HuH-7 (cell line): ENCODE measurements at regions not wholly inside any gene's neighbourhood (a gene's known extent, or its start where the extent isn't known, plus 50 kb on each side); places are given as distances from the start of the nearest gene placed in this dataset.
"Not testable (repeated sequence)": the region's sequence is repeated elsewhere in the genome, so short reads cannot be mapped to it uniquely, and the experiment has no call there.

ENCODE experiments used
- DNase-seq: peaks from one replicate; pipeline ENCODE4 v3.0.0; 2011; ENCODE audit warnings: low spot score

DNA sequence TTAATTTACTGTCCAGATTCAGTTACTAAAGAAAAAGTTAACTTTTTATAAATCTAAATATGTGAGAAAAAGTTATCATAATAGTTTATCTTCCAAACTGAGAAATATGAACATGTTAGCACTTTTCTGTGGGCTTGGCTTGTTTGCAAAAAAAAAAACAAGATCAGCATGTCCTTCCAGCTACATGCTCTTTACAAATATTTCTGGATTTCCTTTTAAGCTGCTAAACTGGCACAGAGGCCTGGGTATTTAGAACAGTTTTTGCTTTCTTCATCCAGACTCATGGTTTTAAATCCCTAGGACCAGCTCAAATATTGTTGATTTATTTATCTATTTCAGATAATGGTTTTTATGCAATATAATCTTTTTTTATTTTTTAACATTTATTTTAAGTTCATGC lies 1444.5 kb upstream of the FLRT2 start:
- DNase-seq = no peak

DNA sequence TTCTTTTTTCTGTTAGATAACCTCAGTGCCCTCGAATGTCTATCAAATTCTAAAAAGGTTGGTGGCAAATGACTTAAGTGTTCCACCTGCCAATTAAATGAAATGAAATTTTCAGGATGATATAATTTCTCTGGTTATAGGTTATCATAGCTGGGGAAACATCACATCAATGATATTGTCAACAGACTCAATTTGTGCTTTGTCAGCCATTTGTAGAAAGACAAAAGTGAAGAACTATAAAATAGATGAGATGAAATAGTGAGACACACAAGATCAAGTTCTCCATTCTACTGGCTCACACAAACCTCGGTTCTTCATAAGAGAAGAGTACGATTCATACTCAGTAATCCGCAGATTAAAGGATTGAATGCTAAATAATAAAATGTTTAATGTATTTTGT lies 1443.2 kb upstream of the FLRT2 start:
- DNase-seq = no peak

DNA sequence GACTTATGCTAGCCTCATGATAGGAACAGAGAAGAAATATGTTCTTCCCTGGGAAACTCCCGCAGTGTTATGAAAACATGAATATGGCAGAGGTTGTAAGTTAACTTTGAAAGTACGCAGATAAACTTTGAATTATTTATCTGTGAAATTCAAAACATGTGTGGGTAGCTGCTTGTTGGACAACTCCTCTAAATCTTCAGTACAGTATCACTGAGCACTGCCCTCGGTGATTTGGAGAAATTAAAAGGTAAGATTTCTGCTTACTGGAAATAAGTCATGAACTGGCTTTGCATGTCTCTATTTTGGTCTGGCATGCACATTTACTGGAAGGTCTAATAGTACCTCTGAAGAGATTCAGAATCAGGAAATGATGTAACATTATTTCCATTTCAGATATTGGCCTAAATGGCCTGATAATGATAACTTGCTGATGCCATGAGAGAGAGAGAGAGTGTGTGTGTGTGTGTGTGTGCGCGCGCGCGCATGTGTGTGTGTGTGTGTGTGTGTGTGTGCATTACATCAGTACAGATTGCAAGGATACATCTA lies 1441.9 kb upstream of the FLRT2 start:
- DNase-seq = no peak

DNA sequence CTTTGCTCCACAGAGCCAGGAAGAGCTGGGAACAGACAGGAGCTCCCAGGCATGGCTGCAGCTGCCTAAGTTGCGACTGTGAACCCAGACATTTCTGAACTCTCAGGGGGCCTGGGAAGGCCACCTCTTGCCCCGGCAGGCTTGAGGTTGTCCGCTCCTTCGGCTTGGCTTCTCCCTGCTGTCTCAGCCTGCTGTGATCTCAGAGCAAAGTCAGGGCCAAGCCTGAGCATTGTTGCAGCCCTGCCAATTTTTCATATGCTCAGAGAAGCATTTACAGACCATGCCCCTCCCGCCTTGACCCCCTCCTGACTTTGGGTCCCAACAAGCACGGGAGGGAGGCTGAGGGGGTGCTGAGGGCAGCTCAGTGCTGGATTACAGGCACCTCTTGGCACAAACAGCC lies 1439.1 kb upstream of the FLRT2 start:
- no peak for DNase-seq

DNA sequence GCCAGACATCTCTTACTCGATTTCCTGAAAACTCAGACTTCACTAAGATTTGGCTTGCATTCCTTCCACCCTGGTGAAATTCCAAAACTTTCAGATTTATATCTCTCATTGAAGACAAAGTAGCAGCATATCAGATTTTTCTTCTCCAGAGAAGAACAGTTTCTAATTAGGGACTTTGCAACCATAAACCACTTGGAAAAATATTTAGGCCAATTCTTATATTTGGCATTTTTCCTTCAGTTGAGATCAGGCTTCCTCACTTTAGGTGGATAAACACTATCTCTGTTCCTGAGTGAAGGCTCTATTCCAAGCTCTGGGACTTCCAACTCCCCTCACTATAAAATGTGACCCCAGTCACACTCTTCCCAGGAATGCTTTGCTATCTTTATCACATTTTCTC lies 1434.3 kb upstream of the FLRT2 start:
- DNase-seq = no peak

DNA sequence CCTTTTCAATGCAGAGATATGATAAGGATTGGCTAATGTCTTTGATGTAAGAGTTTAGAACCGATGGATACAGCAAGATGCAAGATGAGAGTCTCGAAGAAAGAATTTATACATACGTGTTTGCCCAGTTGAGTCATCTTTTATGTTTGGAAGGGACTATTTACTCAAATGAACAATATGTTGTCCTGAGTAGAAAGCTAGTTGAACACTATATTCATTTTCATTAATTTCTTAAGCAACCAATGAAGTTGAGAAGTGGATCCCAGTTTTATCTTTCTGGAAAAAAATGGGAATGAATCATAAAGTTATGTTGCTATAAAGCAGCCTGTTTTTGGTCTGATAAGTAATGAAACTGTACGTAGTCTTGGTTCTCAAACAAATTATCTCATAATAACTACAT lies 1431.7 kb upstream of the FLRT2 start:
- DNase-seq = no peak

DNA sequence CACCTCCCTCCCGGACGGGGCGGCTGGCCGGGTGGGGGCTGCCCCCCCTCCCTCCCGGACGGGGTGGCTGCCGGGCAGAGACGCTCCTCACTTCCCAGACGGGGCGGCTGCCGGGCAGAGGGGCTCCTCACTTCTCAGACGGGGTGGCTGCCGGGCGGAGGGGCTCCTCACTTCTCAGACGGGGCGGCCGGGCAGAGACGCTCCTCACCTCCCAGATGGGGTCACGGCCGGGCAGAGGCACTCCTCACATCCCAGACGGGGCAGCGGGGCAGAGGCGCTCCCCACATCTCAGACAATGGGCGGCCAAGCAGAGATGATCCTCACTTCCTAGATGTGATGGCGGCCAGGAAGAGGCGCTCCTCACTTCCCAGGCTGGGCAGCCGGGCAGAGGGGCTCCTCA lies 1430.4 kb upstream of the FLRT2 start:
- DNase-seq = not testable (repeated sequence)

DNA sequence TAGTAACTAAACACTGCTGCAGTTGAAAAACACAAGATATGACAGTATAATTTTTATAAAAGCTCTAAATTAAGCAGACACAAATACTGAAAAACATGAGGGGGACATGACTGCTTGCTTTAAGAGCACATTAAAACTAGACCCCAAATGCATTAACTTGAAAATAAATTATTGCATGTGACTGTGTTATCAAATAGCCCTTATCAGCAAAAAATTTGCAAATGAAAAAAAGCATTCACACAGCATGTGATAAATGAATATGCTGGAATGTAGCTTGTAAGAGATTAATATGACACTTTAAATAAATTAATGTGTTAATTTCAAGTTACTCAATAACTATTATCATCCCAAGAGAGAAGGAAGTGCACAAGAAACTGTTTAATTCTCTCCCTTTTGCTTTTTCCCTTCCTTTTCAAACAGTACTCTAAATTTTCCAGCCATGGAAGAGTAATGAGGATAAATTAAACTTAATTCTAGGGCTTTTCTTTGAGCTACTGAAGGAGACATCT lies 1422.1 kb upstream of the FLRT2 start:
- DNase-seq = no peak

DNA sequence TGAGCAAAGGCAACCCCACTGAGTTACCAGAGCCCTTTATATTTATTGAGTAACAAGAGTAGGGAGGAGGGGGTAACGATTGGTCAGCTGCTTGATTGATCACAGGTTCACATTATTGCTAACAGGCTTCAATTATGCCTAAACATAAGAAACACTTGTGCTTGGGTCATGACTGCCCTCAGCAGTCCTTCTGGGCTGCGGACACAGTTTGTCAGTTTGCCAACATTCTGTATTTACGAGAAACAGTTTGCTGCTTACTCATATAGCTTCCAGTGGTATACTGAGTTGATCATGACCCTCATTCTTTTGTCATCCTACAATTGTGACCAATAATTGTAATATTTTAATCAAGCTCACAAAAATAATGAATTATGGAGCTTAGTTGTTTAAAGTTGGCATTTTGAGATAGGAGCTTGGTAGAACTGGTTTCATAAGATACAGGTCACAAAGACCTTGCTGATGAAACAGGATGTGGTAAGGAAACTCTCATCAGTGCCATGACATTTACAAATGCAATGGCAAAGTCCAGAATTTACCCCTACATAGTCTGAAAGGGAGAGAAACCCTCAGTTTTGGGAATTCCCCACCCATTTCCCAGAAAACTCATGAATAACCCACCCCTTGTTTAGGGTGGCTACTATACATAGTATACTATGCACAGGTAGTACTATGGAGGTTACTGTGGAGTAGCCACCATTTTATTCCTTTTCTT lies 1421.0 kb upstream of the FLRT2 start:
- DNase-seq = no peak

DNA sequence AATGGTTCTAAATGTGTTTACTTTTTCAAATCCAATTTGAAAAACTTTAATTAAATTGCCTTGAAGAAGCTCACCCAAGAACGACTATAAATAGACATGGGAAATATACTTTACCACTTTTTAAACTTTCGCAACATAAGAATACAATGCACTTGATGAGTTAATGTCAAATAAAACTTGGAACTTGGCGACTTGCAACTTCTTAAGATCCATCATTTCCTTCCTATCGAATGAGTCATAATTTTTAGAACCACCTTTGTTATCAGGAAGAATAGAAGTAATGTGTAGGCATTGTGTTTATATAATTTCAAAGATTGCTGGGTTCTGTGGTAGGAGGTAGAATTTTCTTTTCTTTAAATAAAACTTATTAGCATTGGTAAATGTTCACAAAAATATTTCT lies 1417.4 kb upstream of the FLRT2 start:
- no peak for DNase-seq

DNA sequence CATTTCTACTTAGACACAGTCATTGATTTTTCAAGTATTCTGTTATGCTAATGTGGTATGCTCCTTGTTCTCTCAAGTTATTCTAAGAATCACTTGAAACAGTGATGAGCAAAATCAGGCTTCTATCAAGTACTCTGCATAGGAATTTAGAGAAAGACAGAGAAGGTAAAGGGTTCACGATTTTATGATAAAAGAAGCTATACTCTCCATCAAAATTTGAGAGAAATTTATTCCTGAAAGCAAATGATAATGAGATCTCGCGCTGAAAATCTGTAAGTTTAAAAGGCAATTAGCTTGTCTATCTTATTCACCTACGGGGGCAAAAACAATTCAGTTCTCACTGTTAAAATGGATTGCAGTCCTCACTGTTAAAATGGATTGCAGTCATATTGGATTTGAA lies 1404.3 kb upstream of the FLRT2 start:
- no peak for DNase-seq

DNA sequence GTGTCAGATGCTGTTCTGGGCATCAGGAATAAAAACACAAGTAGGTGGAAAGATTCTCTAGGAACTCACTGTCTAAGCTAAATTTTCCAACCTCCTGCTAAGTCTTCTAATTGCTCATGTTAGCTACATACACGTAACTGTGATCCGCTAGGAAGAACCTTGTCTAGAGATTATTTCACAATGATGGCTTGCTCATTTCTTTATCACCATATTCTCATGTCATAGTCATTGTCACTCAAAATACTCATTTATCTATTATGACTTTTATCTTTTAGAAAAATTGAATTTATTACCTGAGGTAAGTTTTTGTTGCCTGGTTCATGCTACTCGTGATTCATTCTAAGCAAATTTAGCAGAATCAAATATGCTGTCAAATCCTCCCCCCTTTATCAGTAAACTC lies 1402.4 kb upstream of the FLRT2 start:
- DNase-seq = no peak

DNA sequence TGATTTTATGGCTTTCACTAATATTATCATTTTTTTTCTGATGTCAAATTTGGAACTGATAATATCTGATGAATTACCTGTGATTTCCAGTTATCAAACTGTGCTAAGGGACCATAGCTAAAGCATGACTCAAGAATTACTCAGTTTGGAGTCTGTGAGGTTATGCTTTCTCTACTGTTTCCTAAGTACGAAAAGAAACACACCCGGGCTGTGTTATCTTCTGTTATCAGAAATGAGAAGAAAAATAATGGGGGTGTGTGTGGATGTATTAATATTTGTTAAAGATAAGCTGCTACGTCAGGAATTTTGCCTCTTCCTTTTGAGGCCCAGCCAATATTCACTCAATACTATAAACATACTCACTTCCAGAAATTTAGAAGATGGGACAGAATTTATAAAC lies 1401.9 kb upstream of the FLRT2 start:
- no peak for DNase-seq

DNA sequence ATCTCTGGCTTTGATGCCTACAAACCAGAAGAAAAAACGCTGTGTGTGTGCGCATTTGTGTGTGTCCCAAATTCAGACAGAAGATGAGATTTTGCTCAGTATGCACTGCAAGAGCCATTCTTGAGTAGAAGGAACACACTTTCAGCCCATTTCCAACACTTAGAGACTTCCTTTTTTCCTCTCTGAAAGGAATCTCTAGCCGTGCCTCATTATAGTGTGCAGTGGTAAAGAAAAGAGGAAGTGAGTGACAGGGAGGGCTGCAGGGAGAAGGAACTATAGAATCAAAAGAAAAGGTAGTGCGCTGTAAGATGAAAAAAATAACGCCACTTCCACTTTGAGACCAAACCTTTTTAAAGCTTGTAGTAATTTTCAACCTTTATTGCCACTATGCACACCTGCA lies 1400.9 kb upstream of the FLRT2 start:
- no peak for DNase-seq

DNA sequence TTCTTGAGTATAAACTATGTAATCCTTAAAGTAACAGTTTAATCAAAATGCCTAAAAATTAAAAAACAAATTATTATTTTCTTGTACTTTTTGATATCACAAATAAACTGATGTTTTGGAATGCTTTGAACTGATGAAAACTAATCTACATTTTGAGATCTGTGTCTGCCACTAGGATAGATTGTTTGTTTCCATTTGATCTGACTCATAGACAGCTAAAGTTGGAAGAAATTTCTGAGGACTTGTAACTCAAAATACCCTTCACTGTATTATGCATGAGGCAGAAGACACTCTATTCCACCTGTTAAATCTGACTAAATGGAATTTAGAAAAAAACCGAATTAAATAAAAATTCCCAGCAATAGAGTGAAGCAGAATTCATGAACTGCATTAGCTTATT lies 1400.0 kb upstream of the FLRT2 start:
- DNase-seq = no peak

DNA sequence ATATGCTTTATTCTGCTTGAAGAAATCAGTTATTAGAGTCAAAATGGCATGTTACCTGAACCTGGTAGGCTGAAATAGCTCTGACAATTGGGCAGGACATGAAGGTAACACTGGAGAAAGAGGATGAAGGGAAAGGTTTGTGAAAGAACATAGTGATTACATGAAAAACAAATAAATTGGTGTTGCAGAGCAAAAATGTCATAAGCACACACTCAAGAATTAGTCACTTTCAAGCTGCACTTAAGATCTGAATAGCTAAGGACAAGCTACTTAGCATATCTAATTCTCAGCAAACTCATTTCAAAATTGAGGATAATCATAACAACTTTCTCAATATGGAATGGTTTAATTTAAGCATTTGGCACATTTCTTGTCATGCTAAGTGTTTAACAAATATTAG lies 1398.0 kb upstream of the FLRT2 start:
- DNase-seq = no peak

DNA sequence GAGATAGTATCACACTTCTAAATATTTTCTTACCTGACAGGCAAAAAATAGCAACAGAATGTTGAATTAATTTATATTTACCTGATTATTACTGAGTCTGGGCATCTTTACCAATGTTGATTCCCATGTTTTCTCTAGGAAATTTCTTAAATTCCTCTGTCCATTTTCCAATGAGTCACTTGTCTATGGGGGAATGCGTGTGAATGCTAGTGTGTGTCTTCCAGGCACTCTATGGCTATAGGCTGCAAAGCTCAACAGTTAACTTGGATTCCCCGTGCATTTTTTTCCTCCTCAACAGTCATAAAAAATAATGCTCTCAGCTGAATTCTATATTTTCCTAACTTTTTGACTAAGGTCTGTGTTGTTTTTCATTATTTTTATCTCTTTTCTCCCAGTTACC lies 1385.8 kb upstream of the FLRT2 start:
- DNase-seq = no peak

DNA sequence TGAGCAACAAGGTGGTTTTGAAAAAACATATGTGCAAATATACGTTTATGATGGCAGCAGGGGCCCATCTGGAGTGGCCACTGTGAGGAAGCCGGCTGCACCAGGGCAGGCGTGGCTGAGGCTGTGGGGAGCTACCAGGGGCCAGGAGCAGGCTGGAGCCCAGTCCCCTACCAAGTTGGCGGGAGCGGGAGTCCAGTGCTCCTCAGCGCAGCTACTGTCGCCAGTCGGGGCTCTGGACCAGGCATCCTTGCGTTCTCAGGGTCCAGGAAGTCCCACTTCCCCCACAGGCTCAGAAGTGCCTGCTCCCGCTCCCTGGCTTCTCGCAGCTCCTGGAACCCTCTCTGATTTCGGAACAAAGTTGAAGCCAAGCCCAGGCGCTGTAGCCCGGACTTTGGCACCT lies 1377.5 kb upstream of the FLRT2 start:
- DNase-seq = no peak

DNA sequence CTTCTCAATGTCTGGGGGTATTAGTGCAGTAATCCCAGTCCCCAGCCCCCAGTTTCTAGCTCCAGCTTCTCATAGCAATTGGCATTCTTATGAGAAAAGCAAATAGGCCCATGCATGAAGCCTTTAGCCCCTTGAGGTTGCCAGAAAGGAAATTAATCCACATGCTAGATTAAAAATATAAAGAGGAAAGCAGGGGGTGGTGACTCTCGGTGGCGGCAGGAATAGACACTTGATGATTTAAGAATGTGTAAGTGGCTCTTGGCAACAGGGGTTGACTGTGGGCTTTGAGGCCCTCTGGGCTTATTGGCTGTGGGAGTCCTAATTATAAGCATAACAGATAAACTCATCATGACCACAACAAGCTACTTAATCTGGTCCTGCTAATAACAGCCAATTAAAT lies 1367.3 kb upstream of the FLRT2 start:
- no peak for DNase-seq

DNA sequence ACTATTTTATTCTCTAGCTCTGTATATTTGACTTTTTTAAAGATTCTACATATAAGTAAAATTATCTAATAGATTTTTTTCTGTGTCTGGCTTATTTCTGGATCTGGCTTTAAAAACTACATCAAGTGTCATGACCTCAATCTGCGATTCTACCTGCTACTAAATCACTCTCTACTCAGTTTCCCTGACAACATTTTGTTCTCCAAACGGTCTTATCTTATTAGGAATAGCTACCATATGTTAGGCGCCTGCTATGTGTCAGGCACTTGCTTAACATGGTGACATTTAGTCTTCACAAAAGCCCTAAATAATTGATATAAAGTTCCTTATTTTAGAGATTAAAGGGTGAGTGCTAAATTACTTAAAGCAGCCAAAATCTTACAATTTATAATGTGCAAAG lies 1362.9 kb upstream of the FLRT2 start:
- DNase-seq = no peak

DNA sequence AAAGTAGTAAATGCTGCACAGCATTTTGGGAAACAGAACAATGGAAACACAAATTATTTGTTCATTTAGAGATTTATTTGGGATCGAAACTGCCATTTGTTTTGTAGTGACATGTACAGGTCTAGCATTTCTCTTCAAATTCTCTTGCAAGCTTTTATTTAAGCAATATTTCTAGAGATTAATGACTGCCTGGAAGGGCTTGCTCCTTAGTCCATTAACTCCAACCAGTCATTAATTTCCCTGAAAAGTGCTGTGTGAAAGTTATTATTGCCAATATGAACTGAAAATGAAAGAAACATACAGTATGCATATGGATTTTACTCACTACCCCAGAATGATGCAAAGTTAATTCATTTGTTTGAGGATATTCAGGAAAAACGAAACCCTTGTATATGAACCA lies 1349.6 kb upstream of the FLRT2 start:
- no peak for DNase-seq

DNA sequence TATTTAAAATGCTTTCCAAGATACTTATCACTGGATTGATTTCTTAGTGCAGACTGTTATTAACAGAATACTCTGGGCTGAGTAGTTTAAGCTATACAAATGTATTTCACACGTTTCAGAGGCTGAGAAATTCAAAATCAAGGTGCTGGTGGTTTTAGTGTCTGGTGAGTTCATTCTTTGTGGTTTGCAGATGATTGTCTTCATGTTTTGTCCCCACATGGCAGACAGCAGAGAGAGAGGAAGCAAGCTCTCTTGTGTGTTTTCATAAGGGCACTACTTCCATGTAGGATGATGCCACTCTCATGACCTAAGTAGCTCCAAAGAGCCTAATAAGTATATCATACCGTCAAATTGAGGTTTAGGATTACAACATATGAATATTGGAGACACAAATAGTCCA lies 1348.9 kb upstream of the FLRT2 start:
- DNase-seq = no peak

DNA sequence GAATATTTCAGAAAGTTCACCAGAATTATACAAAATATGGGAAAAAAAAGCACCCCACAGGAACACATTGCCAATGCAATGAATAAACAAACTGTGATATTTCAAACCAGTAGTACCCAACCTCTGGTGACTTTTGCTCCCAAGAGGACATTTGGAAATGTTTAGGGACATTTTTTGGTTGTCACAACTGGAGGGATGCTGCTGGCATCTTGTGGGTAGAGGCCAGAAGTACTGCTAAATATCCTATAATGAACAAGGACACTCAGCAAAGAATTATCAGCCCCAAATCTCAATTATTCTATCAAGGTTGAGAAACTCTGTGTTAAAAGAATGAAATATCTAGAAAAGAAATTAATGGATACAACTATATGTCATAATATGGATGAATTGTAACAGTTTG lies 1334.4 kb upstream of the FLRT2 start:
- no peak for DNase-seq

DNA sequence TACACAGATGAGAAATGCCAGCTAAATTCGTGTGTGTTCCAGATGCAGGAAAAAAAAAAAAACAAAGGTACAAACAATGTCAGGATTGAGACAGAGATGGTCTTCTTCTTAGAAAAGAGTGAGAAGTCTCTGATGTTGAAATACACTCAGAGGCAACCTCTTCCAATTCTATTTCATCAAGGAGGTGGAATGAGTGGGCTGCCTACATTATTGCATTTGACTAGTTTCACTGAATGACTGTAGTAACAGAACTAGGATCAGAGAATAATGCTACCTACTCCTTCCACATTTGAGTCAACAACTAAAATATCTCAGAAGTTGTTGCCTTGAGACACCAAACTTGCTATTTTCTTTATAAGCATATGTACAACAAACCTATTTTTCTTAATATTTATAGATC lies 1332.2 kb upstream of the FLRT2 start:
- no peak for DNase-seq
